GDM1 (cell line): ENCODE measurements at regions not wholly inside any gene's neighbourhood (a gene's known extent, or its start where the extent isn't known, plus 50 kb on each side); places are given as distances from the start of the nearest gene placed in this dataset.

Experiments
- DNase-seq: peaks from one replicate; lab custom pipeline; 2025; lab: John Stamatoyannopoulos, UW

- no peak for DNase-seq
Measured at GRCh38 chr21:20946701-20947100, 51.5 kb upstream of the NCAM2 start.
